Forelimb muscle (tissue), 1 donor: ENCODE measurements at regions not wholly inside any gene's neighbourhood (a gene's known extent, or its start where the extent isn't known, plus 50 kb on each side); places are given as distances from the start of the nearest gene placed in this dataset.

ENCODE experiments used
- DNase-seq: peaks from one replicate; pipeline ENCODE4 v3.0.0-alpha.2; 2013; ENCODE audit warnings: low read depth

GRCh38 chr1:38287547-38287946 is 241.0 kb upstream of the POU3F1 start:
- DNase-seq: no peak

- no peak for DNase-seq
Observed at GRCh38 chr1:38287036-38287435, 240.4 kb upstream of the POU3F1 start.

- no peak for DNase-seq
Observed at GRCh38 chr1:38285807-38286530, 239.4 kb upstream of the POU3F1 start.

GRCh38 chr1:38284953-38285352 is 238.4 kb upstream of the POU3F1 start:
- DNase-seq: no peak

GRCh38 chr1:38283696-38284470 is 237.3 kb upstream of the POU3F1 start:
- no peak for DNase-seq

- DNase-seq: no peak
Observed at GRCh38 chr1:38279148-38279547, 232.6 kb upstream of the POU3F1 start.

- no peak for DNase-seq
Observed at GRCh38 chr1:38277646-38278045, 231.1 kb upstream of the POU3F1 start.

- DNase-seq: no peak
Observed at GRCh38 chr1:38275960-38276359, 229.4 kb upstream of the POU3F1 start.

GRCh38 chr1:38274974-38275373 is 228.4 kb upstream of the POU3F1 start:
- DNase-seq: no peak

GRCh38 chr1:38273196-38273804 is 226.7 kb upstream of the POU3F1 start:
- DNase-seq: no peak

GRCh38 chr1:38272515-38272914 is 225.9 kb upstream of the POU3F1 start:
- no peak for DNase-seq

- no peak for DNase-seq
Observed at GRCh38 chr1:38270849-38271633, 224.4 kb upstream of the POU3F1 start.

GRCh38 chr1:38269923-38270848 is 223.6 kb upstream of the POU3F1 start:
- DNase-seq: no peak

GRCh38 chr1:38268226-38268625 is 221.6 kb upstream of the POU3F1 start:
- DNase-seq: no peak

- no peak for DNase-seq
Observed at GRCh38 chr1:38267037-38268036, 220.7 kb upstream of the POU3F1 start.

GRCh38 chr1:38266197-38266520 is 219.6 kb upstream of the POU3F1 start:
- no peak for DNase-seq

GRCh38 chr1:38265293-38266196 is 219.0 kb upstream of the POU3F1 start:
- no peak for DNase-seq

GRCh38 chr1:38263438-38263837 is 216.8 kb upstream of the POU3F1 start:
- DNase-seq: no peak

GRCh38 chr1:38261574-38261973 is 215.0 kb upstream of the POU3F1 start:
- DNase-seq: no peak
